MG63 (cell line): ENCODE measurements at regions not wholly inside any gene's neighbourhood (a gene's known extent, or its start where the extent isn't known, plus 50 kb on each side); places are given as distances from the start of the nearest gene placed in this dataset.

Source experiments
- DNase-seq: peaks from one replicate; pipeline ENCODE4 v3.0.0-alpha.2; 2020
- H3K27me3 ChIP-seq: fragments of 250-450 bp; sonication (Bioruptor Pico); 2 replicates; pipeline ENCODE4 v1.5.1; 2020; ENCODE audit warnings: mild to moderate bottlenecking, moderate library complexity
- H3K36me3 ChIP-seq: fragments of 250-450 bp; sonication (Bioruptor Pico); 2 replicates; pipeline ENCODE4 v1.5.1; 2020; ENCODE audit warnings: mild to moderate bottlenecking, moderate library complexity
- H3K4me3 ChIP-seq: fragments of 250-450 bp; sonication (Bioruptor Pico); 2 replicates; pipeline ENCODE4 v1.5.1; 2020; ENCODE audit warnings: mild to moderate bottlenecking, moderate library complexity
- H3K9me3 ChIP-seq: fragments of 250-450 bp; sonication (Bioruptor Pico); 2 replicates; pipeline ENCODE4 v1.5.1; 2020; ENCODE audit warnings: mild to moderate bottlenecking, moderate library complexity

GRCh38 chr13:31081316-31081715 is 80.4 kb downstream of the HSPH1 start:
- no peak for DNase-seq
- no peaks in the 10 kb centered on the region for H3K36me3 ChIP-seq
- H3K9me3 ChIP-seq = no peaks in the 10 kb centered on the region
- no peaks in the 10 kb centered on the region for H3K27me3 ChIP-seq
- H3K4me3 ChIP-seq = no peak overlapping the region

- Histone ChIP-seq H3K27me3 (no peaks in the 10 kb centered on the region), H3K36me3 (no peaks in the 10 kb centered on the region), H3K4me3 (no peak overlapping the region), H3K9me3 (no peaks in the 10 kb centered on the region)
- no peak for DNase-seq
Observed at GRCh38 chr13:31074756-31075155, 86.9 kb downstream of the HSPH1 start.

- H3K36me3 ChIP-seq = no peaks in the 10 kb centered on the region
- no peaks in the 10 kb centered on the region for H3K9me3 ChIP-seq
- no peak overlapping the region for H3K4me3 ChIP-seq
- H3K27me3 ChIP-seq = no peaks in the 10 kb centered on the region
- DNase-seq = no peak
Observed at GRCh38 chr13:31073859-31074718, 87.6 kb downstream of the HSPH1 start.

- peak; percentile 23 for DNase-seq
- Histone ChIP-seq H3K36me3 (no peaks in the 10 kb centered on the region), H3K4me3 (no peak overlapping the region), H3K27me3 (no peaks in the 10 kb centered on the region), H3K9me3 (no peaks in the 10 kb centered on the region)
Observed at GRCh38 chr13:31072041-31072440, 89.7 kb downstream of the HSPH1 start.

GRCh38 chr13:31069808-31070534 is 91.7 kb downstream of the HSPH1 start:
- Histone ChIP-seq H3K36me3 (no peaks in the 10 kb centered on the region), H3K4me3 (no peak overlapping the region), H3K27me3 (no peaks in the 10 kb centered on the region), H3K9me3 (no peaks in the 10 kb centered on the region)
- DNase-seq = no peak

GRCh38 chr13:31068119-31068423 is 93.6 kb downstream of the HSPH1 start:
- no peak for DNase-seq
- Histone ChIP-seq H3K27me3 (no peaks in the 10 kb centered on the region), H3K9me3 (no peaks in the 10 kb centered on the region), H3K36me3 (no peaks in the 10 kb centered on the region), H3K4me3 (no peak overlapping the region)

- H3K27me3 ChIP-seq = no peaks in the 10 kb centered on the region
- peak; percentile 79 for DNase-seq
- no peak overlapping the region for H3K4me3 ChIP-seq
- H3K9me3 ChIP-seq = no peaks in the 10 kb centered on the region
- no peaks in the 10 kb centered on the region for H3K36me3 ChIP-seq
Observed at GRCh38 chr13:31067416-31068118, 94.1 kb downstream of the HSPH1 start.

- no peaks in the 10 kb centered on the region for H3K9me3 ChIP-seq
- H3K4me3 ChIP-seq = no peak overlapping the region
- H3K36me3 ChIP-seq = no peaks in the 10 kb centered on the region
- DNase-seq = no peak
- no peaks in the 10 kb centered on the region for H3K27me3 ChIP-seq
Observed at GRCh38 chr13:31064636-31065035, 97.1 kb downstream of the HSPH1 start.

- Histone ChIP-seq H3K9me3 (no peaks in the 10 kb centered on the region), H3K27me3 (no peaks in the 10 kb centered on the region), H3K4me3 (no peak overlapping the region), H3K36me3 (no peaks in the 10 kb centered on the region)
- DNase-seq = no peak
Observed at GRCh38 chr13:31063772-31064171, 97.9 kb downstream of the HSPH1 start.

- Histone ChIP-seq H3K9me3 (no peaks in the 10 kb centered on the region), H3K36me3 (no peaks in the 10 kb centered on the region), H3K4me3 (no peak overlapping the region), H3K27me3 (no peaks in the 10 kb centered on the region)
- DNase-seq = no peak
Observed at GRCh38 chr13:31060655-31061054, 101.0 kb downstream of the HSPH1 start.

GRCh38 chr13:31060220-31060619 is 101.5 kb downstream of the HSPH1 start:
- no peaks in the 10 kb centered on the region for H3K9me3 ChIP-seq
- no peak for DNase-seq
- H3K27me3 ChIP-seq = no peaks in the 10 kb centered on the region
- no peak overlapping the region for H3K4me3 ChIP-seq
- H3K36me3 ChIP-seq = no peaks in the 10 kb centered on the region

- no peak overlapping the region for H3K4me3 ChIP-seq
- H3K9me3 ChIP-seq = no peaks in the 10 kb centered on the region
- no peaks in the 10 kb centered on the region for H3K36me3 ChIP-seq
- no peaks in the 10 kb centered on the region for H3K27me3 ChIP-seq
- no peak for DNase-seq
Observed at GRCh38 chr13:31057403-31058033, 104.2 kb downstream of the HSPH1 start.

- H3K36me3 ChIP-seq = no peaks in the 10 kb centered on the region
- H3K9me3 ChIP-seq = no peaks in the 10 kb centered on the region
- H3K4me3 ChIP-seq = no peak overlapping the region
- DNase-seq = no peak
- H3K27me3 ChIP-seq = no peaks in the 10 kb centered on the region
Observed at GRCh38 chr13:31056644-31057271, 104.9 kb downstream of the HSPH1 start.

GRCh38 chr13:31055589-31055988 is 106.1 kb downstream of the HSPH1 start:
- H3K27me3 ChIP-seq = no peaks in the 10 kb centered on the region
- no peaks in the 10 kb centered on the region for H3K9me3 ChIP-seq
- no peaks in the 10 kb centered on the region for H3K36me3 ChIP-seq
- no peak for DNase-seq
- no peak overlapping the region for H3K4me3 ChIP-seq

GRCh38 chr13:31054632-31055031 is 107.1 kb downstream of the HSPH1 start:
- no peak for DNase-seq
- Histone ChIP-seq H3K4me3 (no peak overlapping the region), H3K36me3 (no peaks in the 10 kb centered on the region), H3K9me3 (no peaks in the 10 kb centered on the region), H3K27me3 (no peaks in the 10 kb centered on the region)

- no peak for DNase-seq
- Histone ChIP-seq H3K36me3 (no peaks in the 10 kb centered on the region), H3K9me3 (no peaks in the 10 kb centered on the region), H3K4me3 (no peak overlapping the region), H3K27me3 (no peaks in the 10 kb centered on the region)
Observed at GRCh38 chr13:31053896-31054295, 107.8 kb downstream of the HSPH1 start.

- peak; percentile 19 for DNase-seq
- H3K27me3 ChIP-seq = no peaks in the 10 kb centered on the region
- no peak overlapping the region for H3K4me3 ChIP-seq
- no peaks in the 10 kb centered on the region for H3K36me3 ChIP-seq
- H3K9me3 ChIP-seq = no peaks in the 10 kb centered on the region
Observed at GRCh38 chr13:31053091-31053490, 108.6 kb downstream of the HSPH1 start.
